ENCODE measurements at regions not wholly inside any gene's neighbourhood (a gene's known extent, or its start where the extent isn't known, plus 50 kb on each side); places are given as distances from the start of the nearest gene placed in this dataset.

DNA sequence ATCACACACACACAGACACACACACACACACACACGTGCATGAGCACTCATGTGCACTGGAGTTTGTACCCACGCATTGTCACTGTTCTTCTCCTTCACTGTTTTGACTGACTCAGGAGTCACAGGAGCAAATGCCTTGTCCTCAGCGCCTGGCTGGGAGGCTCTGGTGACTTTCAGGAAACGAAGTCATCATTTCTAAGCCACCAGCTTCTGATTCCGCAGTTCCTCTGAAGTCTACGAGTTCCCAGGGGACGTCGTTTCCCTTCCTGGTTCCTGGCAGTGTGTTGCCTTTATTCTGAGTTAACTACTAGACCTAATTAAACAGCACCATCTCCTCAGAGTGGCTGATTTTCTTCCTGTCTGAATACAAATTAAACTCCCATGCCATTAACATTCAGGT is 82.2 kb upstream of the PMEPA1 start:
- H3K4me1 ChIP-seq (ENCODE audit: insufficient read depth, low read length, poor library complexity, severe bottlenecking): no peaks in the 10 kb centered on the region
- H3K36me3 ChIP-seq (ENCODE audit: insufficient read depth, low read length): no peaks in the 10 kb centered on the region
- no peak overlapping the region for H3K4me3 ChIP-seq (ENCODE audit: low read length, poor library complexity, severe bottlenecking)
- H2AFZ ChIP-seq (ENCODE audit: low read length): no peak overlapping the region
- H3K9ac ChIP-seq (ENCODE audit: low read depth, low read length, poor library complexity, severe bottlenecking): no peak overlapping the region
- no peaks in the 10 kb centered on the region for H3K9me2 ChIP-seq (replicated peaks; ENCODE audit: low read depth, low read length)
- H4K20me1 ChIP-seq (ENCODE audit: insufficient read depth, low read length, poor library complexity, severe bottlenecking): no peaks in the 10 kb centered on the region
- H3K79me2 ChIP-seq (ENCODE audit: insufficient read depth, low read length): no peaks in the 10 kb centered on the region
- H3K27me3 ChIP-seq (ENCODE audit: insufficient read depth, low read length, poor library complexity, severe bottlenecking): no peaks in the 10 kb centered on the region
- no peaks in the 10 kb centered on the region for H3K9me3 ChIP-seq (ENCODE audit: insufficient read depth, low read depth, low read length)
- no peaks in the 10 kb centered on the region for H3F3A ChIP-seq (ENCODE audit: low read depth)
- TF ChIP-seq CTCF (conservative IDR thresholded peaks at IDR 0.05; ENCODE audit: low read length) (no peak), EZH2phosphoT487 (IDR thresholded peaks at IDR 0.05; ENCODE audit: borderline replicate concordance) (no peak)
- no peak overlapping the region for H3K4me2 ChIP-seq (ENCODE audit: low read depth, low read length, poor library complexity, severe bottlenecking)

GRCh38 chr20:57791178-57791962 is 81.6 kb upstream of the PMEPA1 start:
- no peaks in the 10 kb centered on the region for H3K4me1 ChIP-seq (ENCODE audit: insufficient read depth, low read length, poor library complexity, severe bottlenecking)
- H3K4me3 ChIP-seq (ENCODE audit: low read length, poor library complexity, severe bottlenecking): no peak overlapping the region

DNA sequence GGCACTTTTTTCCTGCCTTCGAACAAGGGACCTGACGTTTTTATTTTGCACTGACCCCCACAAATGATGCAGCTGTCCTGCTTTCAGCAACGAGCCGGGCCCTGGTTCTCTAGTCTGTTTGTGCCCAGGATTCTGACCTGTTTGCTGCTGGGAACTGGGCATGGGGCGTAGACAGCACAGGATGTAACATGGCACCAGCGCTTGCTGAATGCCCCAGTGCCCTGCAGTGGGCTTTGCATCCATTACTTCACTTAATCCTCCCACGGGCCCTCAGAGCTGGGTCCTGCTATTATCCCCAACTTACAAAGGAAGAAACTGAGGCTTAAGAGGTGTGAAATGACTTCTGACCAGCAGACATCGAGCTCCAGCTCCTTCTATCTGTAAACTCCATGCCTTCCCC is 80.4 kb upstream of the PMEPA1 start:
- no peak overlapping the region for H3K9ac ChIP-seq (ENCODE audit: low read depth, low read length, poor library complexity, severe bottlenecking)

More at GRCh38 chr20:57791178-57791962, 81.6 kb upstream of the PMEPA1 start:
- TF ChIP-seq EZH2phosphoT487 (IDR thresholded peaks at IDR 0.05; ENCODE audit: borderline replicate concordance) (no peak), CTCF (conservative IDR thresholded peaks at IDR 0.05; ENCODE audit: low read length) (no peak)
- Histone ChIP-seq H3K9me2 (replicated peaks; ENCODE audit: low read depth, low read length) (no peaks in the 10 kb centered on the region), H3K9ac (ENCODE audit: low read depth, low read length, poor library complexity, severe bottlenecking) (no peak overlapping the region), H3K79me2 (ENCODE audit: insufficient read depth, low read length) (no peaks in the 10 kb centered on the region), H3K4me2 (ENCODE audit: low read depth, low read length, poor library complexity, severe bottlenecking) (no peak overlapping the region), H4K20me1 (ENCODE audit: insufficient read depth, low read length, poor library complexity, severe bottlenecking) (no peaks in the 10 kb centered on the region), H3F3A (ENCODE audit: low read depth) (no peaks in the 10 kb centered on the region), H3K9me3 (ENCODE audit: insufficient read depth, low read depth, low read length) (no peaks in the 10 kb centered on the region), H2AFZ (ENCODE audit: low read length) (no peak overlapping the region), H3K27me3 (ENCODE audit: insufficient read depth, low read length, poor library complexity, severe bottlenecking) (no peaks in the 10 kb centered on the region), H3K36me3 (ENCODE audit: insufficient read depth, low read length) (no peaks in the 10 kb centered on the region)

More for the DNA sequence above, 80.4 kb upstream of the PMEPA1 start:
- Histone ChIP-seq H3K9me3 (ENCODE audit: insufficient read depth, low read depth, low read length) (no peaks in the 10 kb centered on the region), H2AFZ (ENCODE audit: low read length) (no peak overlapping the region), H4K20me1 (ENCODE audit: insufficient read depth, low read length, poor library complexity, severe bottlenecking) (no peaks in the 10 kb centered on the region), H3K9me2 (replicated peaks; ENCODE audit: low read depth, low read length) (no peaks in the 10 kb centered on the region), H3K79me2 (ENCODE audit: insufficient read depth, low read length) (no peaks in the 10 kb centered on the region), H3K4me3 (ENCODE audit: low read length, poor library complexity, severe bottlenecking) (no peak overlapping the region), H3F3A (ENCODE audit: low read depth) (no peaks in the 10 kb centered on the region), H3K27me3 (ENCODE audit: insufficient read depth, low read length, poor library complexity, severe bottlenecking) (no peaks in the 10 kb centered on the region), H3K4me2 (ENCODE audit: low read depth, low read length, poor library complexity, severe bottlenecking) (no peak overlapping the region), H3K4me1 (ENCODE audit: insufficient read depth, low read length, poor library complexity, severe bottlenecking) (no peaks in the 10 kb centered on the region), H3K36me3 (ENCODE audit: insufficient read depth, low read length) (no peaks in the 10 kb centered on the region)
- TF ChIP-seq CTCF (conservative IDR thresholded peaks at IDR 0.05; ENCODE audit: low read length): no peak
- no peak for TF ChIP-seq EZH2phosphoT487 (IDR thresholded peaks at IDR 0.05; ENCODE audit: borderline replicate concordance)
